GM12874 (cell line): ENCODE measurements at regions not wholly inside any gene's neighbourhood (a gene's known extent, or its start where the extent isn't known, plus 50 kb on each side); places are given as distances from the start of the nearest gene placed in this dataset.

ENCODE experiments used
- TF ChIP-seq, protein P1 (sequence below): IDR thresholded peaks from 2 replicates; pipeline ENCODE4 v1.5.1; 2011; ENCODE audit warnings: low read depth, mild to moderate bottlenecking, control low read depth, low read length, moderate library complexity; ENCODE audit not compliant: insufficient read depth

GRCh38 chr13:76683168-76683567 is 203.0 kb downstream of the KCTD12 start:
- TF ChIP-seq, protein P1, sequence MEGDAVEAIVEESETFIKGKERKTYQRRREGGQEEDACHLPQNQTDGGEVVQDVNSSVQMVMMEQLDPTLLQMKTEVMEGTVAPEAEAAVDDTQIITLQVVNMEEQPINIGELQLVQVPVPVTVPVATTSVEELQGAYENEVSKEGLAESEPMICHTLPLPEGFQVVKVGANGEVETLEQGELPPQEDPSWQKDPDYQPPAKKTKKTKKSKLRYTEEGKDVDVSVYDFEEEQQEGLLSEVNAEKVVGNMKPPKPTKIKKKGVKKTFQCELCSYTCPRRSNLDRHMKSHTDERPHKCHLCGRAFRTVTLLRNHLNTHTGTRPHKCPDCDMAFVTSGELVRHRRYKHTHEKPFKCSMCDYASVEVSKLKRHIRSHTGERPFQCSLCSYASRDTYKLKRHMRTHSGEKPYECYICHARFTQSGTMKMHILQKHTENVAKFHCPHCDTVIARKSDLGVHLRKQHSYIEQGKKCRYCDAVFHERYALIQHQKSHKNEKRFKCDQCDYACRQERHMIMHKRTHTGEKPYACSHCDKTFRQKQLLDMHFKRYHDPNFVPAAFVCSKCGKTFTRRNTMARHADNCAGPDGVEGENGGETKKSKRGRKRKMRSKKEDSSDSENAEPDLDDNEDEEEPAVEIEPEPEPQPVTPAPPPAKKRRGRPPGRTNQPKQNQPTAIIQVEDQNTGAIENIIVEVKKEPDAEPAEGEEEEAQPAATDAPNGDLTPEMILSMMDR: no peak

GRCh38 chr13:76680112-76680511 is 206.1 kb downstream of the KCTD12 start:
- TF ChIP-seq, protein P1: no peak

DNA sequence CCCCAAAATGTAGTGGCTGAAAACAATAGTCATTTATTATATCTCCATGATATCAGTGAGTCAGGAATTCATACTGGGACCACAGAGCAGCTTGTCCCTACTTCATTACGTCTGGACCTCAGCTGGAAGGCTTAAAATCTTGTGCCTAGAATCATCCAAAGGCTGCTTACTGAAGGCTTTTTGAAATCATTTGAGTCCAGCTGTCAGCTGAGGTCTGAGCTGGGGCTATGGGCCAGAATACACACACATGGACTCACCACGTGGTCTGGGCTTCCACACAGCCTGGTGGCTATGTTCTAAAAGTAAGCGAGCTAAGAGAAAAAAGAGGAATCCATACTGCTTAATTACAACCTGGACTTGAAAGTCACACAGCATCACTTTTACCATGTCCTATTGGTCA is 209.2 kb downstream of the KCTD12 start:
- TF ChIP-seq, protein P1: no peak

- TF ChIP-seq, protein P1: no peak
Measured at GRCh38 chr13:76672420-76672819, 213.8 kb downstream of the KCTD12 start.

DNA sequence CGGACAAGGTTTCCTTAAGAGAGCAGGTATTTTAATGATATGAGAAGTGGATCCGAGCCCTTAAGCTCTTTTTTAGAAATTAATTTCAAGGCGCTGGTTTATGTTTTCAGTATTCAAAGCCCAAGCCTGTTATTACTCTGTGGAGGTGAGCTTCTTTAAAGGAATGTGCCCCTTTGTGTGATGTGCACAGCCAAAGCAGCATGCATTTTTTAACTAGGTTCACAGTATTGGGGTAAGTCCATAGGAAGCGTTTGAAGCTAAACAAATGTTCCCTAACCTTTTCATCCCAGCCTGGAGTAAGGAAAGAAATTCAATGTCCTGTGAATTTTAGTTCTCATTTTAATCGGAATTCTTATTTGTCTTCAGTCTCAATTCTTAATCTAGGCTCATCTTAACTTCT is 217.5 kb downstream of the KCTD12 start:
- TF ChIP-seq, protein P1: no peak

GRCh38 chr13:76668141-76668540 is 218.1 kb downstream of the KCTD12 start:
- TF ChIP-seq, protein P1: no peak

- TF ChIP-seq, protein P1: no peak
Measured at GRCh38 chr13:76667551-76667950, 218.7 kb downstream of the KCTD12 start.
